Tibial artery (tissue), 4 donors: ENCODE measurements at regions not wholly inside any gene's neighbourhood (a gene's known extent, or its start where the extent isn't known, plus 50 kb on each side); places are given as distances from the start of the nearest gene placed in this dataset.

ENCODE experiments used
- DNase-seq, 2 donors: peaks; one replicate each; pipeline ENCODE4 v3.0.0-alpha.2; 2019
- H3K27ac ChIP-seq, 2 donors: fragments of 200-600 bp; sonication (generic) in 1 of 2; 1 replicate in 1 of 2; 2 replicates in 1 of 2; pipeline ENCODE4 v1.5.1; 2018 to 2019; ENCODE audit warnings: mild to moderate bottlenecking in 1 of 2
- H3K27me3 ChIP-seq, 2 donors: fragments of 200-600 bp; sonication (generic) in 1 of 2; one replicate each; pipeline versions ENCODE4 v1.5.1 to v1.6.0; 2016 to 2019
- H3K36me3 ChIP-seq, 3 donors: fragments of 200-600 bp; sonication (generic) in 2 of 3; one replicate each; pipeline ENCODE4 v1.5.1; 2016 to 2019; ENCODE audit warnings: mild to moderate bottlenecking in 2 of 3
- H3K4me1 ChIP-seq, 4 donors: fragments of 200-600 bp; sonication (generic) in 2 of 4; 1 replicate in 3 of 4; 2 replicates in 1 of 4; pipeline ENCODE4 v1.5.1; 2016 to 2019
- H3K4me3 ChIP-seq, 2 donors: fragments of 200-600 bp; sonication (generic) in 1 of 2; 1 replicate in 1 of 2; 2 replicates in 1 of 2; pipeline ENCODE4 v1.5.1; 2018 to 2019; ENCODE audit warnings: mild to moderate bottlenecking in 2 of 2
- H3K9me3 ChIP-seq, 3 donors: fragments of 200-600 bp; sonication (generic) in 1 of 3; one replicate each; pipeline ENCODE4 v1.5.1; 2016 to 2019
- intact Hi-C: fragments of 100-400 bp; cut with DNase I; formaldehyde crosslinking; loops from one replicate; pipeline ENCODE4 v1.15.0; 2023; ENCODE audit warnings: low total_unique reads
- TF ChIP-seq, protein P1 (sequence below), 2 experiments: fragments of 200-600 bp in 1 of 2; fragments of 450-650 bp in 1 of 2; IDR thresholded peaks; one replicate each; pipeline ENCODE4 v1.5.1; 2017 to 2019; ENCODE audit warnings: antibody characterized with exemption in 2 of 2, mild to moderate bottlenecking in 1 of 2, moderate library complexity in 1 of 2

DNA sequence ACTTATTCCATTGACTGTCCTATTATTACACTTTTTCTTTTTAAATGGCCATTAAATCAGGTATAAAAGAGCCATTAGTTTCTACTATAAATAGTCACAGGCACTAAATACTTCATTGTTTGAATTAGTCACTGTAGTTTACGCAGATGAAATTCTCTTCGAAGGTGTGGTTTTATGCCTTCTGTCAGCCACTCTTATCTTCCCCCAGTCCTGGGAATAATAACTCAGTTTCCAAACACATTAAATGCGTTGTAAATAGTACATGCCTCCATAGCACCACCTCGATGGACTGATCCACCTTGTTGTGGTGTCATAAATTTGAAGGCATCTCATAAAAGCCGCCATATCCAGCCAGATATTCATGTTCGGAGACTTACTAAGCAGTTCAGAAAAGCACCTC lies 72.1 kb upstream of the PARD3B start:
- TF ChIP-seq, protein P1, sequence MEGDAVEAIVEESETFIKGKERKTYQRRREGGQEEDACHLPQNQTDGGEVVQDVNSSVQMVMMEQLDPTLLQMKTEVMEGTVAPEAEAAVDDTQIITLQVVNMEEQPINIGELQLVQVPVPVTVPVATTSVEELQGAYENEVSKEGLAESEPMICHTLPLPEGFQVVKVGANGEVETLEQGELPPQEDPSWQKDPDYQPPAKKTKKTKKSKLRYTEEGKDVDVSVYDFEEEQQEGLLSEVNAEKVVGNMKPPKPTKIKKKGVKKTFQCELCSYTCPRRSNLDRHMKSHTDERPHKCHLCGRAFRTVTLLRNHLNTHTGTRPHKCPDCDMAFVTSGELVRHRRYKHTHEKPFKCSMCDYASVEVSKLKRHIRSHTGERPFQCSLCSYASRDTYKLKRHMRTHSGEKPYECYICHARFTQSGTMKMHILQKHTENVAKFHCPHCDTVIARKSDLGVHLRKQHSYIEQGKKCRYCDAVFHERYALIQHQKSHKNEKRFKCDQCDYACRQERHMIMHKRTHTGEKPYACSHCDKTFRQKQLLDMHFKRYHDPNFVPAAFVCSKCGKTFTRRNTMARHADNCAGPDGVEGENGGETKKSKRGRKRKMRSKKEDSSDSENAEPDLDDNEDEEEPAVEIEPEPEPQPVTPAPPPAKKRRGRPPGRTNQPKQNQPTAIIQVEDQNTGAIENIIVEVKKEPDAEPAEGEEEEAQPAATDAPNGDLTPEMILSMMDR (IDR thresholded peaks at IDR 0.05) = no peak
- intact Hi-C loops = no loop called here
- Histone ChIP-seq H3K27me3 (no peaks in the 10 kb centered on the region), H3K9me3 (no peaks in the 10 kb centered on the region), H3K36me3 (no peaks in the 10 kb centered on the region), H3K27ac (no peak overlapping the region), H3K4me1 (peaks cover 0 to 23% (median 0%) of the 10 kb centered on the region in 4 donors), H3K4me3 (no peak overlapping the region)
- no peak for DNase-seq

DNA sequence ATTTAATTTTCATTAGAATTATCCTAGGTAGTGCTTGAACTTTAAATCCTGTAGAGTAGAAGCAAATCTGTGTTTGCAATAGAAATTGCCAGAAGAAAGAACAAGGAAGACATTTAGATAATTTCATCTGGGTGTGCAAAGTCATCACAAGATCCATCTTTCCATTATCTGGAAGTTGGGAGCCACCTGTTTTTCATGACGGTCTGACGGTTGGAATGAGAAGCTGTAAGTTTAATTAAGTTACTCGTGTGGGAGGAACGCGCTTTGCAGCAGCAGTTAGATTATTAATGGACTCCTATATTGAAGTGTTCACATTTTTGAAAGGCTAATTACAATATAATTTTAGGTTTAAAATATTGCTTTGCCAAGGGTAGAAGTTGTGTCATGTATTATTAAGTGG lies 69.9 kb upstream of the PARD3B start:
- TF ChIP-seq, protein P1 (IDR thresholded peaks at IDR 0.05) = no peak
- no peak for DNase-seq
- H3K9me3 ChIP-seq = no peaks in the 10 kb centered on the region
- H3K36me3 ChIP-seq = no peaks in the 10 kb centered on the region
- intact Hi-C loops = no loop called here
- H3K4me1 ChIP-seq = peaks cover 0 to 2% (median 0%) of the 10 kb centered on the region in 4 donors
- H3K4me3 ChIP-seq = no peak overlapping the region
- H3K27ac ChIP-seq = no peak overlapping the region
- H3K27me3 ChIP-seq = no peaks in the 10 kb centered on the region

DNA sequence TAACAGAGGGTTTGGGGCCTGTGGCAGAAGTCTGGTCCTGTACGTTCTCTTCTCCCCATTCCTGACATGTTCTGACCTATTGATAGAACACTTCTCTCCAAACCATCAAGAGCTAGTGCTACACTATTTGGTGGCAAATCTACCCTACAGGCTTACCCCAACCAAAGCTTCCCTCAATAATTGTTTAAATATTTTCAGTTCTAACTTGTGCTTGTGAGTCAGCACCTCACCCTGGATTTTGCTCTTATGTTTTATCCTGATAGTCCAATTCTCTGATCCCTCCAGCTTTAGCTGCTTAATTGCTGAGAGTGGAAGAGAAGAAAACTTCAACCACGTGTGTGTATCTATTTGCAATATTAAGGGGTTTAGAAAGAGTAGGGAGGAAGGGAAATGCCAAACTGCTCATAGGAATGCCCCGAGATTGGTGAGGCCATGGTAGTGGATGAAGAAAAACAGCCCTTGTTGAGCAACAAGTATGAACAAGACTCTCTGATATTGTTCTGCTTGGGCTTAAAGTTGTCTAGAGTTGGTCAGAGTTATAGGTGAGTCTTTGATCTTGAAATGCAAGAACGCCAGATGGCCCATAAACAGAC lies 67.8 kb upstream of the PARD3B start:
- Histone ChIP-seq H3K4me3 (no peak overlapping the region), H3K36me3 (no peaks in the 10 kb centered on the region), H3K27ac (no peak overlapping the region), H3K4me1 (no peaks in the 10 kb centered on the region), H3K27me3 (no peaks in the 10 kb centered on the region), H3K9me3 (no peaks in the 10 kb centered on the region)
- DNase-seq = no peak
- TF ChIP-seq, protein P1 (IDR thresholded peaks at IDR 0.05) = no peak
- intact Hi-C loops = no loop called here

DNA sequence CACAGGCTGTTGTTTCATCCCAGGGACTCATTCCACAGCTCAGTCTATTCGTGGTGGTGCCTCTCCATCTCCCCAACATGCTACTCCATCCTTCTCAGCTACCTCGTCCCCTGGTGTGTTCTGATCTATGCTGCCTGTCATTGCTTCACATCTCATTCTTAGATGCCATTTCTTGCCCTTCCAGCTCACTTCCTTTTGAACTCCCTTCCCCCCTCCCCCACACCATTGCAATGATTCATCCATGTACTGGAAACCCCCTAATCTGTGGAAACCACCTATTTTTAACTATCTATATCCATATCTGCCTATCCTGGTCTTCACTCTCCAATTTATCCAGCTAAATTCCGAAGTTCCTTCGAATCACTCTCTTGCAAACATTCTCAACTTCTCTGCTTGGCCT lies 65.7 kb upstream of the PARD3B start:
- Histone ChIP-seq H3K27ac (no peak overlapping the region), H3K4me3 (no peak overlapping the region), H3K27me3 (no peaks in the 10 kb centered on the region), H3K36me3 (no peaks in the 10 kb centered on the region), H3K9me3 (no peaks in the 10 kb centered on the region), H3K4me1 (no peaks in the 10 kb centered on the region)
- intact Hi-C loops = no loop called here
- TF ChIP-seq, protein P1 (IDR thresholded peaks at IDR 0.05) = no peak
- no peak for DNase-seq

DNA sequence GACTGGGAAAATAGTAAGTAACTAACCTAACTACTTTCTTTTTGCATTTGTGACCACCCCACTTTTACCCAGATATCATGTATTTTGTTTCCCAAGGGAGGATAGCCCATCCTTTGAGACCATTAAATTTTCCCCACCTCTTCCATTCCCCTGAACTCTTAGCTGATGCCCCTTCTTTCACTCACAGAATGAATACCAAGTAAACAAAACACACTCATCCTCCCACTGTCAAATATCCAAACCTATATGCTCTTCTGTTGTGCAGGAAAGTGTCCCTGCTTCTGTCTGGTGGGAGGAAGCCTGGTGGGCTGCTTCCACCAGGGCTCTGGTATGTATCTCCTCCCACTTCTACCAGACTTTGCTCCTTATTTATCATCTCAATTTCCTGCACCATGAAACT lies 64.6 kb upstream of the PARD3B start:
- Histone ChIP-seq H3K4me3 (no peak overlapping the region), H3K27me3 (no peaks in the 10 kb centered on the region), H3K36me3 (no peaks in the 10 kb centered on the region), H3K27ac (no peak overlapping the region), H3K9me3 (no peaks in the 10 kb centered on the region), H3K4me1 (no peaks in the 10 kb centered on the region)
- TF ChIP-seq, protein P1 (IDR thresholded peaks at IDR 0.05) = no peak
- intact Hi-C loops = no loop called here
- no peak for DNase-seq

DNA sequence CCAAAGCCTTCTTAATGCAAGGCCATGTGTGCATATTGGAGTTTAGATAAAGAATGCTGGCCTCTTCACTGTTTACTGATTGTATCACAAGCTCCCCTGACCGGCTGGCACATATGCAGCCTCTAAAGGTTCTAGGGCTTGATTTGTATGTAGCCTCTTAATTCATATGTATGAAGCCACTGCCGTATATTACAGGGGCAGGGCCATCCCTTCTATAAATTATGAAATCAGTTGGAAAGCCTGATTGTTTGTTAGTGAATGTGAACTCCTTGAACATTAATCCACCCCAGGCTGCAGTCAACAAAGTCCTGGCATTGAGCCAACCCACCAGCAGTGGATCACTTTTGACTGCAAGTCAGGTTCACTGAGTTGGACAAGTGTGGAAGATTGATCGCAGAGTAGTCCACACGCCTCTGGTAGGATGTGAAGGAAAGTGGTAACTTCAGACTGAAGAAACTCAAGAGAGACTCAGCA lies 61.6 kb upstream of the PARD3B start:
- DNase-seq = no peak
- Histone ChIP-seq H3K9me3 (no peaks in the 10 kb centered on the region), H3K4me3 (no peak overlapping the region), H3K27me3 (no peaks in the 10 kb centered on the region), H3K4me1 (peaks cover 0 to 15% (median 0%) of the 10 kb centered on the region in 4 donors), H3K27ac (no peak overlapping the region), H3K36me3 (no peaks in the 10 kb centered on the region)
- intact Hi-C loops = no loop called here
- TF ChIP-seq, protein P1 (IDR thresholded peaks at IDR 0.05) = no peak
